ENCODE measurements at regions not wholly inside any gene's neighbourhood (a gene's known extent, or its start where the extent isn't known, plus 50 kb on each side); places are given as distances from the start of the nearest gene placed in this dataset.

GRCh38 chr13:22369090-22369489 lies 698.2 kb downstream of the FGF9 start:
- ChIA-PET RAD21 (ENCODE audit: low non-redundant PET in 1 of 2, low total read pairs in 2 of 2, uncharacterized antibody in 2 of 2, unreplicated experiment in 2 of 2) (no interaction called here), CTCF (no interaction called here), POLR2A (no interaction called here)
- no peaks in the 10 kb centered on the region for H3K9me2 ChIP-seq (ENCODE audit: insufficient read depth)
- BruUV-seq (replicated peaks), result no TSS peak
- no peak for ATAC-seq
- no peaks in the 10 kb centered on the region for H3K4me1 ChIP-seq (ENCODE audit: control insufficient read depth in 1 of 2, insufficient read depth in 2 of 2, low read length in 2 of 2)
- H3K27ac ChIP-seq (ENCODE audit: low read depth, low read length), result no peak overlapping the region
- H3K9ac ChIP-seq (ENCODE audit: low read length), result no peak overlapping the region
- peaks cover 5 to 16% of the 10 kb centered on the region in 2 experiments; a peak in 2 of 4 replicates for H3K9me3 ChIP-seq (ENCODE audit: control insufficient read depth in 1 of 2, insufficient read depth in 1 of 2, low read depth in 1 of 2, low read length in 2 of 2)
- no peak overlapping the region for H2AFZ ChIP-seq (ENCODE audit: low read depth, low read length, poor library complexity, severe bottlenecking)
- H3K36me3 ChIP-seq (ENCODE audit: control insufficient read depth in 1 of 2, insufficient read depth in 2 of 2, low read length in 2 of 2), result no peaks in the 10 kb centered on the region
- intact Hi-C loops (cut with micrococcal nuclease), result no loop called here
- H3K27me3 ChIP-seq (ENCODE audit: insufficient read depth, low read length), result no peaks in the 10 kb centered on the region
- H3K4me2 ChIP-seq (ENCODE audit: low read length), result no peak overlapping the region
- no peaks in the 10 kb centered on the region for H3K79me2 ChIP-seq (ENCODE audit: insufficient read depth, low read length)
- no peaks in the 10 kb centered on the region for H4K20me1 ChIP-seq (ENCODE audit: insufficient read depth)
- no peak for TF ChIP-seq RAD21 (IDR thresholded peaks at IDR 0.05; ENCODE audit: low read depth)
- no peak for TF ChIP-seq ZNF274 (IDR thresholded peaks at IDR 0.05; ENCODE audit: low read depth, low read length)
- no peak for TF ChIP-seq SRF (IDR thresholded peaks at IDR 0.05; ENCODE audit: low read depth)
- TF ChIP-seq POLR2AphosphoS5 (IDR thresholded peaks at IDR 0.05; ENCODE audit: low read depth, low read length), result no peak
- no peak for TF ChIP-seq TCF7L2 (IDR thresholded peaks at IDR 0.05; ENCODE audit: borderline replicate concordance, extremely low read depth, insufficient read depth, insufficient read length)
- no peak for TF ChIP-seq YY1 (IDR thresholded peaks at IDR 0.05; ENCODE audit: extremely low read depth, insufficient replicate concordance, low read depth, low read length)
- no peak for TF ChIP-seq POLR2A (IDR thresholded peaks at IDR 0.05; ENCODE audit: borderline replicate concordance, extremely low read depth, insufficient read depth, insufficient read length)
- TF ChIP-seq JUND (IDR thresholded peaks at IDR 0.05), result no peak
- TF ChIP-seq EGR1 (IDR thresholded peaks at IDR 0.05; ENCODE audit: low read depth), result no peak
- TF ChIP-seq EZH2 (IDR thresholded peaks at IDR 0.05), result no peak
- TF ChIP-seq, protein P1, sequence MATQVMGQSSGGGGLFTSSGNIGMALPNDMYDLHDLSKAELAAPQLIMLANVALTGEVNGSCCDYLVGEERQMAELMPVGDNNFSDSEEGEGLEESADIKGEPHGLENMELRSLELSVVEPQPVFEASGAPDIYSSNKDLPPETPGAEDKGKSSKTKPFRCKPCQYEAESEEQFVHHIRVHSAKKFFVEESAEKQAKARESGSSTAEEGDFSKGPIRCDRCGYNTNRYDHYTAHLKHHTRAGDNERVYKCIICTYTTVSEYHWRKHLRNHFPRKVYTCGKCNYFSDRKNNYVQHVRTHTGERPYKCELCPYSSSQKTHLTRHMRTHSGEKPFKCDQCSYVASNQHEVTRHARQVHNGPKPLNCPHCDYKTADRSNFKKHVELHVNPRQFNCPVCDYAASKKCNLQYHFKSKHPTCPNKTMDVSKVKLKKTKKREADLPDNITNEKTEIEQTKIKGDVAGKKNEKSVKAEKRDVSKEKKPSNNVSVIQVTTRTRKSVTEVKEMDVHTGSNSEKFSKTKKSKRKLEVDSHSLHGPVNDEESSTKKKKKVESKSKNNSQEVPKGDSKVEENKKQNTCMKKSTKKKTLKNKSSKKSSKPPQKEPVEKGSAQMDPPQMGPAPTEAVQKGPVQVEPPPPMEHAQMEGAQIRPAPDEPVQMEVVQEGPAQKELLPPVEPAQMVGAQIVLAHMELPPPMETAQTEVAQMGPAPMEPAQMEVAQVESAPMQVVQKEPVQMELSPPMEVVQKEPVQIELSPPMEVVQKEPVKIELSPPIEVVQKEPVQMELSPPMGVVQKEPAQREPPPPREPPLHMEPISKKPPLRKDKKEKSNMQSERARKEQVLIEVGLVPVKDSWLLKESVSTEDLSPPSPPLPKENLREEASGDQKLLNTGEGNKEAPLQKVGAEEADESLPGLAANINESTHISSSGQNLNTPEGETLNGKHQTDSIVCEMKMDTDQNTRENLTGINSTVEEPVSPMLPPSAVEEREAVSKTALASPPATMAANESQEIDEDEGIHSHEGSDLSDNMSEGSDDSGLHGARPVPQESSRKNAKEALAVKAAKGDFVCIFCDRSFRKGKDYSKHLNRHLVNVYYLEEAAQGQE (IDR thresholded peaks at IDR 0.05; ENCODE audit: low read depth), result no peak
- TF ChIP-seq, protein P2, sequence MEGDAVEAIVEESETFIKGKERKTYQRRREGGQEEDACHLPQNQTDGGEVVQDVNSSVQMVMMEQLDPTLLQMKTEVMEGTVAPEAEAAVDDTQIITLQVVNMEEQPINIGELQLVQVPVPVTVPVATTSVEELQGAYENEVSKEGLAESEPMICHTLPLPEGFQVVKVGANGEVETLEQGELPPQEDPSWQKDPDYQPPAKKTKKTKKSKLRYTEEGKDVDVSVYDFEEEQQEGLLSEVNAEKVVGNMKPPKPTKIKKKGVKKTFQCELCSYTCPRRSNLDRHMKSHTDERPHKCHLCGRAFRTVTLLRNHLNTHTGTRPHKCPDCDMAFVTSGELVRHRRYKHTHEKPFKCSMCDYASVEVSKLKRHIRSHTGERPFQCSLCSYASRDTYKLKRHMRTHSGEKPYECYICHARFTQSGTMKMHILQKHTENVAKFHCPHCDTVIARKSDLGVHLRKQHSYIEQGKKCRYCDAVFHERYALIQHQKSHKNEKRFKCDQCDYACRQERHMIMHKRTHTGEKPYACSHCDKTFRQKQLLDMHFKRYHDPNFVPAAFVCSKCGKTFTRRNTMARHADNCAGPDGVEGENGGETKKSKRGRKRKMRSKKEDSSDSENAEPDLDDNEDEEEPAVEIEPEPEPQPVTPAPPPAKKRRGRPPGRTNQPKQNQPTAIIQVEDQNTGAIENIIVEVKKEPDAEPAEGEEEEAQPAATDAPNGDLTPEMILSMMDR (IDR thresholded peaks at IDR 0.05 in 2 of 3, conservative IDR thresholded peaks at IDR 0.05 in 1 of 3; ENCODE audit: borderline replicate concordance in 1 of 3, insufficient read depth in 1 of 3, low read depth in 2 of 3, low read length in 2 of 3), result no peak
- TF ChIP-seq, protein P3, sequence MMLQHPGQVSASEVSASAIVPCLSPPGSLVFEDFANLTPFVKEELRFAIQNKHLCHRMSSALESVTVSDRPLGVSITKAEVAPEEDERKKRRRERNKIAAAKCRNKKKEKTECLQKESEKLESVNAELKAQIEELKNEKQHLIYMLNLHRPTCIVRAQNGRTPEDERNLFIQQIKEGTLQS (IDR thresholded peaks at IDR 0.05), result no peak
- TF ChIP-seq CEBPB (IDR thresholded peaks at IDR 0.05; ENCODE audit: low read depth), result no peak
- no peak overlapping the region for H3K4me3 ChIP-seq (replicated peaks in 1 of 2; ENCODE audit: low read depth in 1 of 2, low read length in 2 of 2)
- DNase-seq (ENCODE audit: low read depth, low spot score), result no peak

All from HCT116 (cell line).